HEK293T (cell line): ENCODE measurements at regions not wholly inside any gene's neighbourhood (a gene's known extent, or its start where the extent isn't known, plus 50 kb on each side); places are given as distances from the start of the nearest gene placed in this dataset.

Source experiments
- BHLHE40 ChIP-seq: fragments of 450-650 bp; IDR thresholded peaks from 2 replicates; pipeline ENCODE4 v1.6.1; 2016; ENCODE audit warnings: mild to moderate bottlenecking, moderate library complexity, borderline replicate concordance
- L3MBTL2 ChIP-seq: fragments of 450-650 bp; conservative IDR thresholded peaks from 2 replicates; pipeline ENCODE4 v1.6.1; 2016; ENCODE audit warnings: mild to moderate bottlenecking
- SP1 ChIP-seq: fragments of 450-650 bp; IDR thresholded peaks from 2 replicates; pipeline ENCODE4 v1.6.1; 2017
- TARDBP ChIP-seq: fragments of 450-650 bp; IDR thresholded peaks from 2 replicates; pipeline ENCODE4 v1.6.1; 2016

DNA sequence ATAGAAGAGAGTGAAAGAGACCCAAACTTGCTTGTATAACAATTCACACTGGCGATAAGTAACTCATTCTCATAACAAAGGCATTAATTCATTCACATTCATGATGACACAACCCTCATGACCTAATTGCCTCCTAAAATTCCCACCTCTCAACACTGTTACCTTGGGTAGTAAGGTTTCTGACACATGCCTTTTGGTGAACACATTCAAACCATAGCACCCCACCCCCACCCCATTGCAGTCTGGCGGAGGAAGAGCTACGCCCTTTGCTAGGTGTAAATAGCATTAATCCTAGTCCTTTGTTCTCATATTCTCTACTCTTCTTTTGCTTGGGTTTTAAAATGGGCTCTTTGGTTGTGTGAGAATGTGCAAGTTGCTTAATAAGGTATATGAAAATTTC is 361.5 kb downstream of the DSEL start:
- TF ChIP-seq TARDBP (no peak), L3MBTL2 (no peak), BHLHE40 (no peak), SP1 (no peak)
